K562 (cell line): ENCODE measurements at regions not wholly inside any gene's neighbourhood (a gene's known extent, or its start where the extent isn't known, plus 50 kb on each side); places are given as distances from the start of the nearest gene placed in this dataset.

ENCODE experiments used
- ATAC-seq: fragments of 200-7000 bp; cut with Tn5 transposase; 3 replicates; pipeline ENCODE4 v1.9.1; 2020; ENCODE audit warnings: moderate library complexity
- BruUV-seq: library from RNA; stranded (reverse); fragments of 400-500 nt; replicated peaks from 2 replicates; lab custom pipeline; 2021; lab: Mats Ljungman, UMichigan
- CTCF ChIA-PET: fragments of 300-600 bp; formaldehyde crosslinking; extraction: SDS; loops from one replicate; lab custom pipeline; 2021; ENCODE audit warnings: low intra/inter-chr PET ratio; lab: Yijun Ruan, JAX
- POLR2A ChIA-PET: fragments of 300-600, 350-650 bp; sonication (Branson Sonifier 250); formaldehyde crosslinking; extraction: SDS; loops from one replicate; lab custom pipeline; 2021; ENCODE audit warnings: antibody characterized with exemption, inconsistent platforms; lab: Yijun Ruan, JAX
- DNase-seq, 4 experiments: peaks; one replicate each; pipeline versions ENCODE4 v3.0.0 to v3.0.0-alpha.2; 2011 to 2018; ENCODE audit warnings: low spot score in 3 of 4, mixed read lengths in 3 of 4; ENCODE audit errors: extremely low read depth in 1 of 4
- FAIRE-seq: peaks from 2 replicates; lab custom pipeline; 2011; peaks lifted over from hg19 to GRCh38; lab: Jason Lieb, UNC
- H2AFZ ChIP-seq: 2 replicates; pipeline ENCODE4 v1.6.0; 2011; ENCODE audit warnings: low read depth, low read length, control low read depth, inconsistent platforms
- H3K27ac ChIP-seq: fragments of 200-600 bp; 3 replicates; pipeline ENCODE4 v1.8.0; 2011; ENCODE audit warnings: low read depth, mild to moderate bottlenecking, control low read depth, inconsistent platforms, low read length, moderate library complexity, mixed read lengths; ENCODE audit errors: extremely low read depth
- H3K27me3 ChIP-seq, 2 experiments: fragments of 300-600 bp in 1 of 2; 2 replicates in 1 of 2; 3 replicates in 1 of 2; pipeline versions ENCODE4 v1.6.0 to v1.8.0; 2011; ENCODE audit warnings: inconsistent platforms in 2 of 2, low read length in 2 of 2, mild to moderate bottlenecking in 1 of 2, mixed read lengths in 1 of 2, moderate library complexity in 1 of 2; ENCODE audit not compliant: control insufficient read depth in 2 of 2, insufficient read depth in 2 of 2
- H3K36me3 ChIP-seq: fragments of 300-600 bp; 3 replicates; pipeline ENCODE4 v1.8.0; 2011; ENCODE audit warnings: mild to moderate bottlenecking, low read length, inconsistent platforms; ENCODE audit not compliant: control insufficient read depth, insufficient read depth
- H3K4me1 ChIP-seq, 2 experiments: fragments of 200-600 bp in 1 of 2; replicated peaks in 1 of 2; 2 replicates in 1 of 2; 3 replicates in 1 of 2; pipeline versions ENCODE4 v1.5.1 to v1.8.0; 2011; ENCODE audit warnings: inconsistent platforms in 2 of 2, low read length in 2 of 2, mild to moderate bottlenecking in 1 of 2, mixed read lengths in 1 of 2, moderate library complexity in 1 of 2; ENCODE audit not compliant: control insufficient read depth in 2 of 2, insufficient read depth in 2 of 2
- H3K4me2 ChIP-seq: 2 replicates; pipeline ENCODE4 v1.6.1; 2011; ENCODE audit warnings: low read length, control low read depth, inconsistent platforms, mixed read lengths; ENCODE audit not compliant: insufficient read depth
- H3K4me3 ChIP-seq: fragments of 200-600 bp; sonication (generic), shearing (Covaris generic); 2 replicates; pipeline ENCODE4 v1.5.1; 2016; ENCODE audit warnings: control low read depth, inconsistent platforms
- H3K79me2 ChIP-seq: fragments of 200-600 bp; 3 replicates; pipeline ENCODE4 v1.8.0; 2011; ENCODE audit warnings: low read length, inconsistent platforms; ENCODE audit not compliant: control insufficient read depth, insufficient read depth
- H3K9ac ChIP-seq, 2 experiments: 2 replicates each; pipeline versions ENCODE4 v1.6.0 to v1.6.1; 2011; ENCODE audit warnings: low read depth in 2 of 2, low read length in 2 of 2, control low read depth in 1 of 2, inconsistent platforms in 1 of 2, mild to moderate bottlenecking in 1 of 2, mixed read lengths in 1 of 2; ENCODE audit not compliant: insufficient read depth in 1 of 2
- H3K9me1 ChIP-seq: one replicate; pipeline ENCODE4 v1.6.0; 2011; ENCODE audit warnings: inconsistent platforms, mild to moderate bottlenecking, low read length, moderate library complexity; ENCODE audit not compliant: control insufficient read depth, insufficient read depth
- H3K9me3 ChIP-seq: replicated peaks from 2 replicates; pipeline ENCODE4 v1.5.1; 2011; ENCODE audit warnings: low read depth, low read length, inconsistent platforms; ENCODE audit not compliant: control insufficient read depth, insufficient read depth
- H4K20me1 ChIP-seq: replicated peaks from 2 replicates; pipeline ENCODE4 v1.6.1; 2011; ENCODE audit warnings: low read length, inconsistent platforms, mixed read lengths; ENCODE audit not compliant: control insufficient read depth, insufficient read depth
- BMI1 ChIP-seq: fragments of 150-350 bp; IDR thresholded peaks from 2 replicates; pipeline ENCODE4 v1.6.1; 2014; ENCODE audit warnings: low read length
- CCAR2 ChIP-seq: fragments of 200-400 bp; formaldehyde crosslinking; IDR thresholded peaks from 2 replicates; pipeline ENCODE4 v1.6.1; 2017; ENCODE audit warnings: mild to moderate bottlenecking, low read depth, low read length
- CTBP1 ChIP-seq: fragments of 450-650 bp; IDR thresholded peaks from 2 replicates; pipeline ENCODE4 v1.6.1; 2016; ENCODE audit warnings: borderline replicate concordance
- E2F8 ChIP-seq: fragments of 450-650 bp; IDR thresholded peaks from 2 replicates; pipeline ENCODE4 v1.7.1; 2018; ENCODE audit warnings: mild to moderate bottlenecking, low read depth; ENCODE audit not compliant: partially characterized antibody
- GATA2 ChIP-seq: sonication (generic); formaldehyde crosslinking; IDR thresholded peaks from 2 replicates; pipeline ENCODE4 v1.4.0; 2020; ENCODE audit warnings: mild to moderate bottlenecking, missing genetic modification reagents
- KAT7 ChIP-seq: sonication (generic); formaldehyde crosslinking; IDR thresholded peaks from 2 replicates; pipeline ENCODE4 v1.8.0; 2022; ENCODE audit warnings: missing genetic modification reagents, mild to moderate bottlenecking, borderline replicate concordance
- KDM4B ChIP-seq, 2 experiments: fragments of 450-650 bp in 1 of 2; sonication (generic) in 1 of 2; IDR thresholded peaks; 2 replicates each; pipeline ENCODE4 v1.6.1; 2016 to 2017; ENCODE audit warnings: borderline replicate concordance in 2 of 2, antibody characterized with exemption in 1 of 2, low read depth in 1 of 2, mild to moderate bottlenecking in 1 of 2
- MXD1 ChIP-seq: fragments of 250-450 bp; sonication (Bioruptor Pico); IDR thresholded peaks from 2 replicates; pipeline ENCODE4 v1.8.0; 2021; ENCODE audit warnings: borderline replicate concordance, mild to moderate bottlenecking, moderate library complexity; ENCODE audit not compliant: poor library complexity, severe bottlenecking
- NRF1 ChIP-seq, 2 experiments: fragments of 450-650 bp; IDR thresholded peaks in 1 of 2; conservative IDR thresholded peaks in 1 of 2; 2 replicates each; pipeline ENCODE4 v1.6.1; 2014; ENCODE audit warnings: mild to moderate bottlenecking in 2 of 2
- PCBP1 ChIP-seq: fragments of 200-400 bp; formaldehyde crosslinking; IDR thresholded peaks from 2 replicates; pipeline ENCODE4 v1.6.1; 2018; ENCODE audit warnings: mild to moderate bottlenecking, low read depth, low read length; ENCODE audit not compliant: poor library complexity, severe bottlenecking
- POLR2AphosphoS5 ChIP-seq: IDR thresholded peaks from 2 replicates; pipeline ENCODE4 v1.6.1; 2011; ENCODE audit warnings: mild to moderate bottlenecking, low read depth, low read length, moderate library complexity; ENCODE audit not compliant: control insufficient read depth, insufficient read depth
- SP1 ChIP-seq: sonication (generic); formaldehyde crosslinking; IDR thresholded peaks from 2 replicates; pipeline ENCODE4 v1.8.1; 2022; ENCODE audit warnings: mild to moderate bottlenecking, missing genetic modification reagents
- ZNF311 ChIP-seq: fragments of 250-450 bp; sonication (Bioruptor Pico); IDR thresholded peaks from 2 replicates; pipeline ENCODE4 v1.4.0; 2020; ENCODE audit warnings: mild to moderate bottlenecking, moderate library complexity
- ZNF316 ChIP-seq: fragments of 450-650 bp; IDR thresholded peaks from 2 replicates; pipeline ENCODE4 v1.6.1; 2016
- ZNF449 ChIP-seq: fragments of 250-450 bp; sonication (Bioruptor Pico); IDR thresholded peaks from 2 replicates; pipeline ENCODE4 v1.8.0; 2022; ENCODE audit warnings: moderate library complexity, mild to moderate bottlenecking, inconsistent platforms
- ZNF583 ChIP-seq: fragments of 250-450 bp; sonication (Bioruptor Pico); IDR thresholded peaks from 2 replicates; pipeline ENCODE4 v1.4.0; 2020
- ZNF644 ChIP-seq: fragments of 200-800 bp; sonication (Bioruptor generic); IDR thresholded peaks from 2 replicates; pipeline ENCODE4 v1.6.1; 2016; ENCODE audit warnings: low read depth, missing genetic modification characterization, missing compliant biosample characterization
- WGBS: fragments of 100-300 bp; shearing (Covaris generic); methylation state at CpG from one replicate; pipeline ENCODE4 v1.1.6; 2016; ENCODE audit warnings: low coverage, mixed read lengths; ENCODE audit not compliant: insufficient coverage; ENCODE audit errors: missing lambda C conversion rate; 5-methylcytosine and 5-hydroxymethylcytosine counted together
- in situ Hi-C: fragments of 300-500 bp; cut with MboI; formaldehyde crosslinking; loops from 4 replicates; pipeline ENCODE4 v1.15.0; 2018; ENCODE audit warnings: inconsistent platforms, mixed read lengths
- intact Hi-C: fragments of 100-400 bp; cut with micrococcal nuclease; formaldehyde crosslinking; loops from 2 replicates; pipeline ENCODE4 v1.14.2; 2022

GRCh38 chr19:30851646-30852045 is 479.5 kb downstream of the ZNF536 start (continued):
- no peak for TF ChIP-seq KAT7
- no peak for TF ChIP-seq GATA2 (CRISPR knock-in tag)
- TF ChIP-seq, all 486 proteins: peak for 0

- intact Hi-C loops (no loop called here), in situ Hi-C loops (no loop called here)
- Histone ChIP-seq H3K79me2 (no peaks in the 10 kb centered on the region), H3K9me1 (no peaks in the 10 kb centered on the region), H3K4me2 (no peak overlapping the region), H3K27me3 (peaks cover 0 to 7% of the 10 kb centered on the region in 2 experiments; a peak in 2 of 5 replicates), H3K36me3 (no peaks in the 10 kb centered on the region), H3K9me3 (no peaks in the 10 kb centered on the region), H3K27ac (no peak overlapping the region), H3K4me3 (no peak overlapping the region), H3K9ac (no peak overlapping the region), H3K4me1 (no peaks in the 10 kb centered on the region), H4K20me1 (no peaks in the 10 kb centered on the region; the same call in 1 of the 2 replicates), H2AFZ (no peak overlapping the region)
- FAIRE-seq: no peak
- ATAC-seq: no peak
- ChIA-PET POLR2A (no interaction called here), CTCF (no interaction called here)
- no TSS peak for BruUV-seq
- DNase-seq: no peak
- WGBS: 2% methylated on average over 9 of the region's 9 CpGs
- TF ChIP-seq ZNF316 (no peak), ZNF583 (CRISPR knock-in tag) (no peak), E2F8 (no peak), MXD1 (no peak), PCBP1 (no peak), CCAR2 (no peak), ZNF311 (CRISPR knock-in tag) (no peak), ZNF449 (no peak), POLR2AphosphoS5 (no peak), SP1 (CRISPR knock-in tag) (no peak), KDM4B (IDR thresholded peaks at IDR 0.05; ENCODE audit: borderline replicate concordance in 2 of 2, low read depth in 1 of 2) (no peak), ZNF644 (no peak), NRF1 (conservative IDR thresholded peaks at IDR 0.05 in 1 of 2, IDR thresholded peaks at IDR 0.05 in 1 of 2) (no peak), CTBP1 (no peak), BMI1 (no peak)
Measured at GRCh38 chr19:30848636-30849425, 476.6 kb downstream of the ZNF536 start.
